IPS-18a (cell line): ENCODE measurements at regions not wholly inside any gene's neighbourhood (a gene's known extent, or its start where the extent isn't known, plus 50 kb on each side); places are given as distances from the start of the nearest gene placed in this dataset.

Experiments
- H3K27ac ChIP-seq: one replicate; pipeline ENCODE4 v1.5.1; 2013; ENCODE audit warnings: low read length
- H3K27me3 ChIP-seq: one replicate; pipeline ENCODE4 v1.6.1; 2013; ENCODE audit warnings: mild to moderate bottlenecking, low read length; ENCODE audit not compliant: control insufficient read depth, insufficient read depth
- H3K36me3 ChIP-seq: one replicate; pipeline ENCODE4 v1.6.1; 2013; ENCODE audit warnings: low read depth, low read length; ENCODE audit not compliant: control insufficient read depth
- H3K4me1 ChIP-seq: one replicate; pipeline ENCODE4 v1.6.1; 2013; ENCODE audit warnings: low read depth, low read length; ENCODE audit not compliant: control insufficient read depth
- H3K4me3 ChIP-seq: one replicate; pipeline ENCODE4 v1.5.1; 2013; ENCODE audit warnings: low read length
- H3K9ac ChIP-seq: one replicate; pipeline ENCODE4 v1.6.1; 2013; ENCODE audit warnings: mild to moderate bottlenecking, low read length, moderate library complexity
- H3K9me3 ChIP-seq: one replicate; pipeline ENCODE4 v1.6.1; 2013; ENCODE audit warnings: low read depth, low read length; ENCODE audit not compliant: control insufficient read depth

DNA sequence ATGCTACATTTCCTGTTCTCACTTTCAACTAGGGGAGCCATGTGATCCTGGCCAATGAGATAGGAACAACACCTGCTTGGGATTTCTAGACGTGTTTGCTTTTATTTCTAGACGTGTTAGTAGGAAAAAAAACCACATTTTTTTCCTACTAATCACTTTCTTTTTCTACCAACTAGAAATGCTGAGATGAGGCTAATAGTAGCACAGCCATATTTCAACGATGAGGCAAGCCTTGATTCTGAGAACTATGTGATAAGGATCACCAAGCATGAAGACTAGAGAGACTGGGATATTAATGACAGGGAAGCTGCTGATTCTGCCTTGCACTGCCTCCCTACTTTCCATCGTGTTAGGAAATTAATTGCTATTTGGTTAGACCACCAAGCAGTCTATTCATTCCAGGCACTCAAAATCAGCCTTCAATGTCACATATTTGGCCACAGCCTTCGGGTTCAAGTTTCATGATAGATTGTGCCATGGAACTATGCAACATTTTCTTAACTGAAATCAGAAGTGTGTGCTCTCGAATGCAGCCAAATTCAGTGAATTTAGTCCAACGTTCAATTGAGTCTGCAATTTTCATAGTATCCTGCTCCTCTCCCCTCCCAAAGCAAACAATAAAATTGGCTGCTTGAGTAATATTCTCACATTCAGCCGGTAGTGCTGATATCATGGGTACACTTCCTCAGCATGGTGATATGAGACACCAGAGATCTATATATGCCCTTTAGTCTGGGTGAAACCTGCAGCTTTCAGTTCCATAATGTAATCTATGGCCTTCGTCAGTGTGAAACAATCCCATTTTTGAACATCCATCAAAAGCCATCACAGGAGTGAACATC, 98.1 kb downstream of the GPR37 start:
- H3K9ac ChIP-seq, result no peak overlapping the region
- H3K27ac ChIP-seq, result no peak overlapping the region
- no peaks in the 10 kb centered on the region for H3K36me3 ChIP-seq
- H3K27me3 ChIP-seq, result no peaks in the 10 kb centered on the region
- H3K9me3 ChIP-seq, result no peaks in the 10 kb centered on the region
- no peaks in the 10 kb centered on the region for H3K4me1 ChIP-seq
- no peak overlapping the region for H3K4me3 ChIP-seq

DNA sequence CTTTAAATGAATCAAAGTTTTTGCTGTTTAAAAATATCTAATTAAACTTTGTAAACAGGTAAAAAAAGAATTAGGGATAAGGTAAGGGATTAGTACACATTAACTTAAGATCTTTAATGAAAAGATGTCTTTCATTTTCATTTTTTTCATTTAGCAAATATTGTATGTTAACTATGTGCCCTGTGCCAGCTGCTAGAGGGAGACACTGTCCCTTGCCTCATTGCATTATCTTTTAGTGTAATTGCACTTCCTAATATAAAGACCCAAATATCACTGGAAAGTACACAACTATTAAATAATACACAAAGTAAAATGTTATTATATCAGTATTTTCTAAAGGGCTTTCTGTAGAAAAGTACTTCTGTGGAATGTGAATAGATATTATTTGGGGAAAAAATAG, 102.7 kb downstream of the GPR37 start:
- no peaks in the 10 kb centered on the region for H3K36me3 ChIP-seq
- no peak overlapping the region for H3K27ac ChIP-seq

GRCh38 chr7:124662372-124662771, 103.2 kb downstream of the GPR37 start:
- Histone ChIP-seq H3K4me3 (no peak overlapping the region), H3K9ac (no peak overlapping the region), H3K9me3 (no peaks in the 10 kb centered on the region), H3K27me3 (no peaks in the 10 kb centered on the region), H3K4me1 (no peaks in the 10 kb centered on the region), H3K27ac (no peak overlapping the region), H3K36me3 (no peaks in the 10 kb centered on the region)

More for the DNA sequence above, 102.7 kb downstream of the GPR37 start:
- H3K4me3 ChIP-seq, result no peak overlapping the region
- H3K4me1 ChIP-seq, result no peaks in the 10 kb centered on the region
- no peak overlapping the region for H3K9ac ChIP-seq
- no peaks in the 10 kb centered on the region for H3K27me3 ChIP-seq
- no peaks in the 10 kb centered on the region for H3K9me3 ChIP-seq

DNA sequence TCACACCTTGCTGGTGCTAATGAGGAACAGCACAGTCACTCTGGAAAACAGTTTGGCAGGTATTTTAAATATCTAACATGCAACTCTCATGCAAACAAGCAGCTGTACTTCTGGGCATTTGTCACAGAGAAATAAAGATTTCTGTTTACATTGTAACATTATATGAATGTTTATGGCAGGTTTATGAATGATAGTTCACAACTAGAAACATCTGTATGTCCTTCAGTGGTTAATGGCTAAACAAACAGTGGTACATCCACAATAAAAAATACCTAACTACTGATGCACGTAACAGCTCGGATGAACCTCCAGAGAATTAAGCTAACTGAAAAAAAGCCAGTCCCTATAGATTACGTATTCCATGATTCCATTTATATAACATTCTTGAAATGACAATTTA, 109.6 kb downstream of the GPR37 start:
- Histone ChIP-seq H3K9me3 (no peaks in the 10 kb centered on the region), H3K4me1 (no peaks in the 10 kb centered on the region), H3K27me3 (no peaks in the 10 kb centered on the region), H3K27ac (no peak overlapping the region), H3K9ac (no peak overlapping the region), H3K36me3 (no peaks in the 10 kb centered on the region), H3K4me3 (no peak overlapping the region)

DNA sequence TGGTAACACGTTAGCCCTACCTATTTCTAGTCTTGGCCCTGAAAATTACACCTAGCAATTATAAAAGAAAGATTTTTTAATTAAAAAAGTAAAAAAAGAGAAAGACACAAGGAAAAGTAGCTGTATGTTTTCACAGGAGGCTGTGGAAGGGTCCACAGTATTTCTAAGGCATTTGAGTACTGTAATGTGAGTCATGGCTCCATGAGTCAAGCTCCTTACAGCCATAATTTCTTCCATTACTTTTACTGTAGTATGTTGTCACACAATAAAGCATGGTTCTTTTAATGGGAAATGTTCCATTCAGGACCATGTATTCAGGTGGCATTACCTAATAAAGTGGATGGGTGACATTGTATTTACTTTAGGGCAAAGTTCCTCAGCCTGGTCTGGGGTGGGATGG, 113.4 kb downstream of the GPR37 start:
- Histone ChIP-seq H3K27ac (no peak overlapping the region), H3K9me3 (no peaks in the 10 kb centered on the region), H3K27me3 (no peaks in the 10 kb centered on the region), H3K4me1 (no peaks in the 10 kb centered on the region), H3K4me3 (no peak overlapping the region), H3K9ac (no peak overlapping the region), H3K36me3 (no peaks in the 10 kb centered on the region)

DNA sequence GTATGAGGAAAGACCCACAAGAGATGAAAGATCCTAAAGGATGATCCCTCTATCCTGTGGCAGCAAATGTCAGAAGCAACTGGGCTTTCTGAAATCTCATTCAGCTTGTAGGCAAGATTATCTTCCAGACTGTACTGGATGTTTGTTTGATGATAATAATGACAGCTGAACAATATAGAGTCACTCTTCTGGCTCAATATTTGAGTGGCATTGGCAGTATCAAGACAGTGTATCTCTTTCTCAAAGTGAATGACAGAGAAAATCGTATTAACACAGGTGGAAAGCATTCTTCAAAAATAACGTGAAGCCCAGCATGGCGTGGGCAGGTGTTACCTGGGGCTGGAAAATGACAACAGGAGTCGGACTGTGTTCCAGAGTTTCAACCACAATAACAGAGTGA, 114.5 kb downstream of the GPR37 start:
- no peak overlapping the region for H3K27ac ChIP-seq
- no peaks in the 10 kb centered on the region for H3K9me3 ChIP-seq
- H3K4me1 ChIP-seq, result no peaks in the 10 kb centered on the region
- H3K9ac ChIP-seq, result no peak overlapping the region
- no peaks in the 10 kb centered on the region for H3K27me3 ChIP-seq
- H3K4me3 ChIP-seq, result no peak overlapping the region
- H3K36me3 ChIP-seq, result no peaks in the 10 kb centered on the region

- H3K27ac ChIP-seq, result no peak overlapping the region
- H3K4me3 ChIP-seq, result no peak overlapping the region
- H3K9ac ChIP-seq, result no peak overlapping the region
These were observed 116.1 kb downstream of the GPR37 start for GRCh38 chr7:124649397-124650014.

DNA sequence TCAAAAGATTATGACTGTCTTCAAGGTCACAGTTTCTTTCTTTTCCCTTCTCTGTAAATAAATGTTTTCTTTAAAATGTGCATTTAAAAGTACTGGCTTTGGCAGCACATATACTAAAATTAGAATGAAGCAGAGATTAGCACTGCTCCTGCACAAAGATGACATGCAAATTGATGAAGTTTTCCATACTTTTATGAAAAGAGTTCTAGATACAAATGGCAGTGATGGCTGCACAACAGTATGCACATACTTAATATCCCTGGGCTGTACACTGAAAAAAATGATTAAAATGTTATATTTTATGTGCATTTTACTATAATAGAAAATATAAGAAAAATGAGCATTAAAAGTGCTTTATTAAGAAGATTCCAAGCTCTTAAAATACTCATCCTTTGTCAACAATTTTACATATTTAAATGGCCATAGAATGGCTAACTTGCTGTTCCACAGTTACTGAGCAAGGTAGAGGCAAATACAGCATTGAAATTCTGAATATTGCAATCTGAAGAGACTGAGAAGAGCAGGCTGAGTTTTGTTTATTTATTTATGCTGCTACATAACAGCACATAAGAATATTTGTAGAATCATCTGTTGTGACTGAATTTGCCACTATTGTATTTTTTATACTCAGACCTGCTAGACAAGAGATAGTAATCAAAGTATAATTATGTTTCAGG, 117.8 kb downstream of the GPR37 start:
- no peaks in the 10 kb centered on the region for H3K36me3 ChIP-seq
- no peak overlapping the region for H3K4me3 ChIP-seq
- H3K9ac ChIP-seq, result no peak overlapping the region
- H3K27ac ChIP-seq, result no peak overlapping the region
- no peaks in the 10 kb centered on the region for H3K27me3 ChIP-seq
- H3K4me1 ChIP-seq, result no peaks in the 10 kb centered on the region
- no peaks in the 10 kb centered on the region for H3K9me3 ChIP-seq

More at GRCh38 chr7:124649397-124650014, 116.1 kb downstream of the GPR37 start:
- no peaks in the 10 kb centered on the region for H3K9me3 ChIP-seq
- no peaks in the 10 kb centered on the region for H3K36me3 ChIP-seq
- H3K4me1 ChIP-seq, result no peaks in the 10 kb centered on the region
- no peaks in the 10 kb centered on the region for H3K27me3 ChIP-seq

GRCh38 chr7:124645704-124646103, 119.9 kb downstream of the GPR37 start:
- Histone ChIP-seq H3K9ac (no peak overlapping the region), H3K36me3 (no peaks in the 10 kb centered on the region), H3K27me3 (no peaks in the 10 kb centered on the region), H3K27ac (no peak overlapping the region), H3K9me3 (no peaks in the 10 kb centered on the region), H3K4me3 (no peak overlapping the region), H3K4me1 (no peaks in the 10 kb centered on the region)

GRCh38 chr7:124643311-124643811, 122.2 kb downstream of the GPR37 start:
- Histone ChIP-seq H3K4me1 (peaks cover 3% of the 10 kb centered on the region), H3K27ac (no peak overlapping the region), H3K4me3 (no peak overlapping the region), H3K36me3 (no peaks in the 10 kb centered on the region), H3K9me3 (no peaks in the 10 kb centered on the region), H3K9ac (no peak overlapping the region), H3K27me3 (no peaks in the 10 kb centered on the region)

- Histone ChIP-seq H3K27me3 (no peaks in the 10 kb centered on the region), H3K4me1 (peaks cover 17% of the 10 kb centered on the region), H3K9ac (no peak overlapping the region), H3K36me3 (no peaks in the 10 kb centered on the region), H3K9me3 (no peaks in the 10 kb centered on the region), H3K4me3 (no peak overlapping the region), H3K27ac (no peak overlapping the region)
These were observed 130.2 kb downstream of the GPR37 start for GRCh38 chr7:124635416-124635815.
